GM12878 (cell line): ENCODE measurements at regions not wholly inside any gene's neighbourhood (a gene's known extent, or its start where the extent isn't known, plus 50 kb on each side); places are given as distances from the start of the nearest gene placed in this dataset.

Experiments
- ATAC-seq: fragments of 200-7000 bp; cut with Tn5 transposase; 3 replicates; pipeline ENCODE4 v1.9.1; 2020; ENCODE audit warnings: mild to moderate bottlenecking, moderate library complexity
- BruUV-seq: library from RNA; stranded (reverse); fragments of 400-500 nt; replicated peaks from 2 replicates; lab custom pipeline; 2021; lab: Mats Ljungman, UMichigan
- CTCF ChIA-PET: fragments of 300-600 bp; sonication (Branson Sonifier 250); formaldehyde crosslinking; extraction: SDS; loops from one replicate; lab custom pipeline; 2021; ENCODE audit warnings: inconsistent platforms; lab: Yijun Ruan, JAX
- POLR2A ChIA-PET: fragments of 350-600 bp; formaldehyde crosslinking; extraction: SDS; loops from one replicate; lab custom pipeline; 2021; ENCODE audit warnings: inconsistent platforms; lab: Charles Lee
- RAD21 ChIA-PET: fragments of 300-600 bp; sonication (Branson Sonifier 250); formaldehyde crosslinking; loops from one replicate; lab custom pipeline; 2023; ENCODE audit warnings: antibody characterized with exemption; ENCODE audit not compliant: unreplicated experiment; lab: Charles Lee
- SMC1A ChIA-PET: fragments of 300-600 bp; sonication (Branson Sonifier 250); formaldehyde crosslinking; loops from one replicate; lab custom pipeline; 2023; ENCODE audit not compliant: unreplicated experiment, uncharacterized antibody; lab: Charles Lee
- DNase-seq: peaks from one replicate; pipeline ENCODE4 v3.0.0-alpha.2; 2011; ENCODE audit warnings: low read depth, low spot score
- FAIRE-seq: peaks from 3 replicates; lab custom pipeline; 2011; peaks lifted over from hg19 to GRCh38; lab: Jason Lieb, UNC
- H2AFZ ChIP-seq: 2 replicates; pipeline ENCODE4 v1.6.0; 2011; ENCODE audit warnings: low read depth, low read length, control low read depth; ENCODE audit not compliant: control insufficient read depth
- H3K27ac ChIP-seq: 2 replicates; pipeline ENCODE4 v1.5.1; 2011; ENCODE audit warnings: control low read depth; ENCODE audit not compliant: control insufficient read depth, insufficient read depth
- H3K27me3 ChIP-seq, 2 experiments: replicated peaks in 1 of 2; 2 replicates each; pipeline versions ENCODE4 v1.6.0 to v1.6.1; 2011; ENCODE audit warnings: low read length in 1 of 2; ENCODE audit not compliant: control insufficient read depth in 2 of 2, insufficient read depth in 2 of 2
- H3K36me3 ChIP-seq, 2 experiments: 2 replicates each; pipeline ENCODE4 v1.5.1; 2011; ENCODE audit warnings: low read length in 1 of 2; ENCODE audit not compliant: control insufficient read depth in 2 of 2, insufficient read depth in 2 of 2
- H3K4me1 ChIP-seq: 2 replicates; pipeline ENCODE4 v1.6.1; 2011; ENCODE audit warnings: mild to moderate bottlenecking, low read length, moderate library complexity, mixed read lengths; ENCODE audit not compliant: control insufficient read depth, insufficient read depth
- H3K4me2 ChIP-seq: 2 replicates; pipeline ENCODE4 v1.6.0; 2011; ENCODE audit warnings: control low read depth; ENCODE audit not compliant: control insufficient read depth, insufficient read depth
- H3K4me3 ChIP-seq: fragments of 200-600 bp; sonication (generic); 2 replicates; pipeline ENCODE4 v1.5.1; 2016
- H3K79me2 ChIP-seq: 2 replicates; pipeline ENCODE4 v1.6.0; 2011; ENCODE audit warnings: low read length; ENCODE audit not compliant: control insufficient read depth, insufficient read depth
- H3K9ac ChIP-seq: 2 replicates; pipeline ENCODE4 v1.8.0; 2011; ENCODE audit warnings: low read length, control low read depth, mixed read lengths; ENCODE audit not compliant: control insufficient read depth, insufficient read depth
- H3K9me3 ChIP-seq: replicated peaks from 3 replicates; pipeline ENCODE4 v1.5.1; 2011; ENCODE audit warnings: mild to moderate bottlenecking, low read length; ENCODE audit not compliant: control insufficient read depth, insufficient read depth
- H4K20me1 ChIP-seq: 2 replicates; pipeline ENCODE4 v1.6.0; 2011; ENCODE audit not compliant: control insufficient read depth, insufficient read depth
- ASH2L ChIP-seq: fragments of 300-600, 200-600 bp; sonication (generic); IDR thresholded peaks from 2 replicates; pipeline ENCODE4 v1.6.1; 2017; ENCODE audit warnings: low read depth, mild to moderate bottlenecking, borderline replicate concordance
- BMI1 ChIP-seq: fragments of 450-650 bp; IDR thresholded peaks from 2 replicates; pipeline ENCODE4 v1.6.1; 2016; ENCODE audit warnings: mild to moderate bottlenecking, moderate library complexity, borderline replicate concordance
- CREB1 ChIP-seq: IDR thresholded peaks from 2 replicates; pipeline ENCODE4 v1.6.1; 2012; ENCODE audit warnings: low read depth, mild to moderate bottlenecking, inconsistent platforms
- EGR1 ChIP-seq, 2 experiments: IDR thresholded peaks; 1 replicate in 1 of 2; 2 replicates in 1 of 2; pipeline ENCODE4 v1.6.1; 2011 to 2012; ENCODE audit warnings: low read depth in 2 of 2, low read length in 2 of 2, borderline replicate concordance in 1 of 2, mild to moderate bottlenecking in 1 of 2, moderate library complexity in 1 of 2
- EZH2 ChIP-seq: IDR thresholded peaks from 2 replicates; pipeline ENCODE4 v1.6.1; 2012; ENCODE audit warnings: low read depth, mild to moderate bottlenecking, control low read depth, inconsistent platforms, low read length, borderline replicate concordance; ENCODE audit not compliant: control insufficient read depth
- MEF2B ChIP-seq: fragments of 450-650 bp; IDR thresholded peaks from 2 replicates; pipeline ENCODE4 v1.6.1; 2018; ENCODE audit warnings: mild to moderate bottlenecking, moderate library complexity; ENCODE audit not compliant: partially characterized antibody, poor library complexity, severe bottlenecking
- NR2C2 ChIP-seq: IDR thresholded peaks from 2 replicates; pipeline ENCODE4 v1.6.1; 2011; ENCODE audit warnings: borderline replicate concordance, low read depth; ENCODE audit not compliant: control insufficient read depth, insufficient read length
- NRF1 ChIP-seq: conservative IDR thresholded peaks from 2 replicates; pipeline ENCODE4 v1.6.1; 2011; ENCODE audit warnings: mild to moderate bottlenecking, low read depth, low read length, improper control_type of control experiment
- POLR2A ChIP-seq: IDR thresholded peaks from 2 replicates; pipeline ENCODE4 v1.6.1; 2011; ENCODE audit warnings: low read depth, mild to moderate bottlenecking, low read length
- RAD21 ChIP-seq: IDR thresholded peaks from 2 replicates; pipeline ENCODE4 v1.6.1; 2011; ENCODE audit warnings: mild to moderate bottlenecking, low read depth, low read length, moderate library complexity; ENCODE audit not compliant: insufficient read depth
- RBBP5 ChIP-seq: fragments of 200-600 bp; sonication (generic); conservative IDR thresholded peaks from 2 replicates; pipeline ENCODE4 v1.6.1; 2016
- RELA ChIP-seq: fragments of 450-650 bp; IDR thresholded peaks from 2 replicates; pipeline ENCODE4 v1.8.0; 2014; ENCODE audit warnings: borderline replicate concordance; ENCODE audit not compliant: partially characterized antibody
- TARDBP ChIP-seq: IDR thresholded peaks from 2 replicates; pipeline ENCODE4 v1.6.1; 2016; ENCODE audit warnings: borderline replicate concordance
- ZBED1 ChIP-seq: IDR thresholded peaks from 2 replicates; pipeline ENCODE4 v1.6.1; 2016; ENCODE audit warnings: borderline replicate concordance
- ZBTB11 ChIP-seq: fragments of 450-650 bp; formaldehyde crosslinking; IDR thresholded peaks from 2 replicates; pipeline ENCODE4 v1.5.0; 2022; ENCODE audit warnings: mild to moderate bottlenecking, missing genetic modification characterization
- WGBS: methylation state at CpG from one replicate; pipeline ENCODE4 v1.1.6; 2016; ENCODE audit warnings: low lambda C conversion rate; ENCODE audit not compliant: insufficient replicate concordance, insufficient coverage; ENCODE audit errors: missing lambda C conversion rate; 5-methylcytosine and 5-hydroxymethylcytosine counted together
- in situ Hi-C: fragments of 300-500 bp; cut with MboI; formaldehyde crosslinking; loops from 9 replicates; pipeline ENCODE4 v1.14.3; 2018; ENCODE audit warnings: mixed read lengths
- intact Hi-C: fragments of 100-400 bp; cut with micrococcal nuclease; formaldehyde crosslinking; loops from one replicate; pipeline ENCODE4 v1.14.2; 2022; ENCODE audit not compliant: unreplicated experiment
- TF ChIP-seq, protein P1 (sequence below): fragments of 450-650 bp; IDR thresholded peaks from 2 replicates; pipeline ENCODE4 v1.6.1; 2017; ENCODE audit warnings: borderline replicate concordance
- TF ChIP-seq, protein P2 (sequence below): fragments of 450-650 bp; IDR thresholded peaks from 2 replicates; pipeline ENCODE4 v1.6.1; 2017; ENCODE audit warnings: mild to moderate bottlenecking, low read depth, inconsistent platforms; ENCODE audit not compliant: poor library complexity, severe bottlenecking

- TF ChIP-seq RBBP5 (no peak), POLR2A (no peak), MEF2B (no peak), EGR1 (IDR thresholded peaks at IDR 0.05; ENCODE audit: borderline replicate concordance in 1 of 2, low read depth in 2 of 2, low read length in 2 of 2) (no peak), BMI1 (no peak)
- TF ChIP-seq, protein P1, sequence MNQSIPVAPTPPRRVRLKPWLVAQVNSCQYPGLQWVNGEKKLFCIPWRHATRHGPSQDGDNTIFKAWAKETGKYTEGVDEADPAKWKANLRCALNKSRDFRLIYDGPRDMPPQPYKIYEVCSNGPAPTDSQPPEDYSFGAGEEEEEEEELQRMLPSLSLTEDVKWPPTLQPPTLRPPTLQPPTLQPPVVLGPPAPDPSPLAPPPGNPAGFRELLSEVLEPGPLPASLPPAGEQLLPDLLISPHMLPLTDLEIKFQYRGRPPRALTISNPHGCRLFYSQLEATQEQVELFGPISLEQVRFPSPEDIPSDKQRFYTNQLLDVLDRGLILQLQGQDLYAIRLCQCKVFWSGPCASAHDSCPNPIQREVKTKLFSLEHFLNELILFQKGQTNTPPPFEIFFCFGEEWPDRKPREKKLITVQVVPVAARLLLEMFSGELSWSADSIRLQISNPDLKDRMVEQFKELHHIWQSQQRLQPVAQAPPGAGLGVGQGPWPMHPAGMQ, result no peak
Measured at GRCh38 chr22:34765115-34765514, 300.8 kb upstream of the ISX start (continued).

GRCh38 chr22:34769361-34769760, 296.6 kb upstream of the ISX start:
- no peak overlapping the region for H2AFZ ChIP-seq
- no peak for DNase-seq
- in situ Hi-C loops, result no loop called here

More at GRCh38 chr22:34769361-34769760, 296.6 kb upstream of the ISX start:
- no peaks in the 10 kb centered on the region for H3K36me3 ChIP-seq
- no peak overlapping the region for H3K4me3 ChIP-seq
- no peak for TF ChIP-seq NR2C2
- TF ChIP-seq ZBED1, result no peak
- TF ChIP-seq RAD21, result no peak
- TF ChIP-seq RELA, result no peak
- TF ChIP-seq ZBTB11 (CRISPR knock-in tag), result no peak
- no peak for TF ChIP-seq TARDBP
- TF ChIP-seq BMI1, result no peak
- TF ChIP-seq NRF1, result no peak
- TF ChIP-seq CREB1, result no peak
- TF ChIP-seq ASH2L, result no peak
- TF ChIP-seq, protein P2, sequence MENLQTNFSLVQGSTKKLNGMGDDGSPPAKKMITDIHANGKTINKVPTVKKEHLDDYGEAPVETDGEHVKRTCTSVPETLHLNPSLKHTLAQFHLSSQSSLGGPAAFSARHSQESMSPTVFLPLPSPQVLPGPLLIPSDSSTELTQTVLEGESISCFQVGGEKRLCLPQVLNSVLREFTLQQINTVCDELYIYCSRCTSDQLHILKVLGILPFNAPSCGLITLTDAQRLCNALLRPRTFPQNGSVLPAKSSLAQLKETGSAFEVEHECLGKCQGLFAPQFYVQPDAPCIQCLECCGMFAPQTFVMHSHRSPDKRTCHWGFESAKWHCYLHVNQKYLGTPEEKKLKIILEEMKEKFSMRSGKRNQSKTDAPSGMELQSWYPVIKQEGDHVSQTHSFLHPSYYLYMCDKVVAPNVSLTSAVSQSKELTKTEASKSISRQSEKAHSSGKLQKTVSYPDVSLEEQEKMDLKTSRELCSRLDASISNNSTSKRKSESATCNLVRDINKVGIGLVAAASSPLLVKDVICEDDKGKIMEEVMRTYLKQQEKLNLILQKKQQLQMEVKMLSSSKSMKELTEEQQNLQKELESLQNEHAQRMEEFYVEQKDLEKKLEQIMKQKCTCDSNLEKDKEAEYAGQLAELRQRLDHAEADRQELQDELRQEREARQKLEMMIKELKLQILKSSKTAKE, result no peak
- TF ChIP-seq EZH2, result no peak
- no peak overlapping the region for H3K27ac ChIP-seq
- FAIRE-seq (no peak), ATAC-seq (no peak)
- H3K9me3 ChIP-seq, result no peaks in the 10 kb centered on the region
- ChIA-PET SMC1A (no interaction called here), POLR2A (no interaction called here), RAD21 (no interaction called here), CTCF (no interaction called here)
- H3K9ac ChIP-seq, result no peak overlapping the region
- no peaks in the 10 kb centered on the region for H3K4me1 ChIP-seq
- H3K4me2 ChIP-seq, result no peak overlapping the region
- intact Hi-C loops, result no loop called here
- H4K20me1 ChIP-seq, result no peaks in the 10 kb centered on the region
- no TSS peak for BruUV-seq
- no peaks in the 10 kb centered on the region for H3K27me3 ChIP-seq
- WGBS, result 0% methylated on average over 3 of the region's 3 CpGs
- no peaks in the 10 kb centered on the region for H3K79me2 ChIP-seq
